OCI-LY7 (cell line): ENCODE measurements at regions not wholly inside any gene's neighbourhood (a gene's known extent, or its start where the extent isn't known, plus 50 kb on each side); places are given as distances from the start of the nearest gene placed in this dataset.

Experiments used
- CTCF ChIP-seq: fragments of 200-600 bp; sonication (generic); conservative IDR thresholded peaks from 2 replicates; pipeline ENCODE4 v1.5.1; 2014; ENCODE audit warnings: mild to moderate bottlenecking, antibody characterized with exemption, low read length, moderate library complexity, mixed read lengths
- EZH2phosphoT487 ChIP-seq: fragments of 200-600 bp; sonication (generic); IDR thresholded peaks from 2 replicates; pipeline ENCODE4 v1.6.1; 2018; ENCODE audit warnings: low read depth, borderline replicate concordance, mild to moderate bottlenecking, mixed run types, antibody characterized with exemption, low read length, moderate library complexity, mixed read lengths

- no peak for TF ChIP-seq EZH2phosphoT487
- no peak for TF ChIP-seq CTCF
Measured at GRCh38 chr21:27495836-27496235, 528.9 kb upstream of the ADAMTS5 start.
